ENCODE measurements at regions not wholly inside any gene's neighbourhood (a gene's known extent, or its start where the extent isn't known, plus 50 kb on each side); places are given as distances from the start of the nearest gene placed in this dataset.

GRCh38 chr2:35933031-35933430, 422.5 kb upstream of the CRIM1 start:
- Histone ChIP-seq H3K4me3 (ENCODE audit: low read length, poor library complexity, severe bottlenecking) (no peak overlapping the region), H3K9me3 (ENCODE audit: insufficient read depth, low read depth, low read length) (no peaks in the 10 kb centered on the region), H3K9ac (ENCODE audit: low read depth, low read length, poor library complexity, severe bottlenecking) (no peak overlapping the region), H3F3A (ENCODE audit: low read depth) (no peaks in the 10 kb centered on the region), H2AFZ (ENCODE audit: low read length) (no peak overlapping the region), H3K4me2 (ENCODE audit: low read depth, low read length, poor library complexity, severe bottlenecking) (no peak overlapping the region), H3K4me1 (ENCODE audit: insufficient read depth, low read length, poor library complexity, severe bottlenecking) (no peaks in the 10 kb centered on the region), H3K79me2 (ENCODE audit: insufficient read depth, low read length) (no peaks in the 10 kb centered on the region), H3K36me3 (ENCODE audit: insufficient read depth, low read length) (no peaks in the 10 kb centered on the region), H4K20me1 (ENCODE audit: insufficient read depth, low read length, poor library complexity, severe bottlenecking) (no peaks in the 10 kb centered on the region), H3K27me3 (ENCODE audit: insufficient read depth, low read length, poor library complexity, severe bottlenecking) (no peaks in the 10 kb centered on the region), H3K9me2 (replicated peaks; ENCODE audit: low read depth, low read length) (no peaks in the 10 kb centered on the region)
- TF ChIP-seq, protein P1, sequence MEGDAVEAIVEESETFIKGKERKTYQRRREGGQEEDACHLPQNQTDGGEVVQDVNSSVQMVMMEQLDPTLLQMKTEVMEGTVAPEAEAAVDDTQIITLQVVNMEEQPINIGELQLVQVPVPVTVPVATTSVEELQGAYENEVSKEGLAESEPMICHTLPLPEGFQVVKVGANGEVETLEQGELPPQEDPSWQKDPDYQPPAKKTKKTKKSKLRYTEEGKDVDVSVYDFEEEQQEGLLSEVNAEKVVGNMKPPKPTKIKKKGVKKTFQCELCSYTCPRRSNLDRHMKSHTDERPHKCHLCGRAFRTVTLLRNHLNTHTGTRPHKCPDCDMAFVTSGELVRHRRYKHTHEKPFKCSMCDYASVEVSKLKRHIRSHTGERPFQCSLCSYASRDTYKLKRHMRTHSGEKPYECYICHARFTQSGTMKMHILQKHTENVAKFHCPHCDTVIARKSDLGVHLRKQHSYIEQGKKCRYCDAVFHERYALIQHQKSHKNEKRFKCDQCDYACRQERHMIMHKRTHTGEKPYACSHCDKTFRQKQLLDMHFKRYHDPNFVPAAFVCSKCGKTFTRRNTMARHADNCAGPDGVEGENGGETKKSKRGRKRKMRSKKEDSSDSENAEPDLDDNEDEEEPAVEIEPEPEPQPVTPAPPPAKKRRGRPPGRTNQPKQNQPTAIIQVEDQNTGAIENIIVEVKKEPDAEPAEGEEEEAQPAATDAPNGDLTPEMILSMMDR (conservative IDR thresholded peaks at IDR 0.05; ENCODE audit: low read length), result no peak
- no peak for TF ChIP-seq EZH2phosphoT487 (IDR thresholded peaks at IDR 0.05; ENCODE audit: borderline replicate concordance)

- no peaks in the 10 kb centered on the region for H3K4me1 ChIP-seq (ENCODE audit: insufficient read depth, low read length, poor library complexity, severe bottlenecking)
- no peaks in the 10 kb centered on the region for H3K79me2 ChIP-seq (ENCODE audit: insufficient read depth, low read length)
- no peaks in the 10 kb centered on the region for H3K36me3 ChIP-seq (ENCODE audit: insufficient read depth, low read length)
- no peak for TF ChIP-seq EZH2phosphoT487 (IDR thresholded peaks at IDR 0.05; ENCODE audit: borderline replicate concordance)
- TF ChIP-seq, protein P1 (conservative IDR thresholded peaks at IDR 0.05; ENCODE audit: low read length), result no peak
- no peak overlapping the region for H3K9ac ChIP-seq (ENCODE audit: low read depth, low read length, poor library complexity, severe bottlenecking)
- no peak overlapping the region for H3K4me3 ChIP-seq (ENCODE audit: low read length, poor library complexity, severe bottlenecking)
- no peaks in the 10 kb centered on the region for H3K9me3 ChIP-seq (ENCODE audit: insufficient read depth, low read depth, low read length)
- no peak overlapping the region for H2AFZ ChIP-seq (ENCODE audit: low read length)
- no peak overlapping the region for H3K4me2 ChIP-seq (ENCODE audit: low read depth, low read length, poor library complexity, severe bottlenecking)
- no peaks in the 10 kb centered on the region for H3K9me2 ChIP-seq (replicated peaks; ENCODE audit: low read depth, low read length)
- H3F3A ChIP-seq (ENCODE audit: low read depth), result no peaks in the 10 kb centered on the region
- H4K20me1 ChIP-seq (ENCODE audit: insufficient read depth, low read length, poor library complexity, severe bottlenecking), result no peaks in the 10 kb centered on the region
- no peaks in the 10 kb centered on the region for H3K27me3 ChIP-seq (ENCODE audit: insufficient read depth, low read length, poor library complexity, severe bottlenecking)
Observed at GRCh38 chr2:35932276-35932963, 423.2 kb upstream of the CRIM1 start.

DNA sequence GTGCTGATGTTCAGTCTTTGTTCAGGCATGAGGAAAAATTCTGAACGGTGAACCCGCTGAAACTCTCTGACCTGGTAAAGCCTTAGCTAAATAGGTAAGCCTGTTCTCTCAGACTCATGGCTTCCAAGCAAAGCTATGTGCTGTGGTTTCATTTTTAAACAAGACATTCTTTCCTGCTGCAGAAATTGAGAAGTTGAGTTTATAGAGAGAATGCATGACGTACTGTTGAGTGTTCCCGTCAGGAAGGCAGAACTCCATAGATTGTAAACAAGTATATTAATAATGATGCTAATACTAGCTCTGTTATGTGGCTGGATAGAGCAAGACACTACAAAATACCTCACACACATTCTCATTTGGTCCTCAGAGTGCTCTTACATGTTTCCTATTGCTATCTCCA, 424.0 kb upstream of the CRIM1 start:
- no peak overlapping the region for H3K4me3 ChIP-seq (ENCODE audit: low read length, poor library complexity, severe bottlenecking)
- H3K9me2 ChIP-seq (replicated peaks; ENCODE audit: low read depth, low read length), result no peaks in the 10 kb centered on the region
- H3K9ac ChIP-seq (ENCODE audit: low read depth, low read length, poor library complexity, severe bottlenecking), result no peak overlapping the region
- H3K79me2 ChIP-seq (ENCODE audit: insufficient read depth, low read length), result no peaks in the 10 kb centered on the region
- H3F3A ChIP-seq (ENCODE audit: low read depth), result no peaks in the 10 kb centered on the region
- TF ChIP-seq, protein P1 (conservative IDR thresholded peaks at IDR 0.05; ENCODE audit: low read length), result no peak
- no peak for TF ChIP-seq EZH2phosphoT487 (IDR thresholded peaks at IDR 0.05; ENCODE audit: borderline replicate concordance)
- no peak overlapping the region for H2AFZ ChIP-seq (ENCODE audit: low read length)
- H3K4me1 ChIP-seq (ENCODE audit: insufficient read depth, low read length, poor library complexity, severe bottlenecking), result no peaks in the 10 kb centered on the region
- H3K36me3 ChIP-seq (ENCODE audit: insufficient read depth, low read length), result no peaks in the 10 kb centered on the region
- no peak overlapping the region for H3K4me2 ChIP-seq (ENCODE audit: low read depth, low read length, poor library complexity, severe bottlenecking)
- no peaks in the 10 kb centered on the region for H4K20me1 ChIP-seq (ENCODE audit: insufficient read depth, low read length, poor library complexity, severe bottlenecking)
- H3K27me3 ChIP-seq (ENCODE audit: insufficient read depth, low read length, poor library complexity, severe bottlenecking), result no peaks in the 10 kb centered on the region
- no peaks in the 10 kb centered on the region for H3K9me3 ChIP-seq (ENCODE audit: insufficient read depth, low read depth, low read length)
